Activated T-helper 2 cell treated with anti-CD3 and anti-CD28 coated beads, Interferon-gamma antibody, Interleukin-2, Interleukin-4, amounts not matched to agents 10 μg/mL and 5 μg/mL and 100 μg/mL, durations not matched to agents 14 hours and 24 hours and 36 hours (primary cell): ENCODE measurements at regions not wholly inside any gene's neighbourhood (a gene's known extent, or its start where the extent isn't known, plus 50 kb on each side); places are given as distances from the start of the nearest gene placed in this dataset.

Source experiments
- DNase-seq: peaks from one replicate; pipeline ENCODE4 v3.0.0; 2021; ENCODE audit warnings: low spot score
- H3K27ac Mint-ChIP-seq: one replicate; pipeline ENCODE4 v1.8.0; 2021; ENCODE audit warnings: mixed read lengths
- H3K27me3 Mint-ChIP-seq: one replicate; pipeline ENCODE4 v1.8.0; 2021; ENCODE audit warnings: low read depth, mixed read lengths
- H3K36me3 Mint-ChIP-seq: one replicate; pipeline ENCODE4 v1.8.0; 2021; ENCODE audit warnings: low read depth, mixed read lengths
- H3K4me1 Mint-ChIP-seq: one replicate; pipeline ENCODE4 v1.8.0; 2021; ENCODE audit warnings: low read depth, mixed read lengths
- H3K4me3 Mint-ChIP-seq: one replicate; pipeline ENCODE4 v1.8.0; 2021; ENCODE audit warnings: low read depth, mild to moderate bottlenecking, moderate library complexity, mixed read lengths
- H3K9me3 Mint-ChIP-seq: one replicate; pipeline ENCODE4 v1.8.0; 2021; ENCODE audit warnings: mixed read lengths
- intact Hi-C: fragments of 100-400 bp; cut with micrococcal nuclease; formaldehyde crosslinking; loops from one replicate; pipeline ENCODE4 v1.15.1; 2023

- DNase-seq, result no peak
- Mint-ChIP-seq H3K27me3 (no peaks in the 10 kb centered on the region), H3K4me3 (no peak overlapping the region), H3K27ac (no peak overlapping the region), H3K36me3 (no peaks in the 10 kb centered on the region), H3K9me3 (no peaks in the 10 kb centered on the region), H3K4me1 (no peaks in the 10 kb centered on the region)
- intact Hi-C loops, result no loop called here
Measured at GRCh38 chr4:165597581-165598480, 219.0 kb downstream of the CPE start.

DNA sequence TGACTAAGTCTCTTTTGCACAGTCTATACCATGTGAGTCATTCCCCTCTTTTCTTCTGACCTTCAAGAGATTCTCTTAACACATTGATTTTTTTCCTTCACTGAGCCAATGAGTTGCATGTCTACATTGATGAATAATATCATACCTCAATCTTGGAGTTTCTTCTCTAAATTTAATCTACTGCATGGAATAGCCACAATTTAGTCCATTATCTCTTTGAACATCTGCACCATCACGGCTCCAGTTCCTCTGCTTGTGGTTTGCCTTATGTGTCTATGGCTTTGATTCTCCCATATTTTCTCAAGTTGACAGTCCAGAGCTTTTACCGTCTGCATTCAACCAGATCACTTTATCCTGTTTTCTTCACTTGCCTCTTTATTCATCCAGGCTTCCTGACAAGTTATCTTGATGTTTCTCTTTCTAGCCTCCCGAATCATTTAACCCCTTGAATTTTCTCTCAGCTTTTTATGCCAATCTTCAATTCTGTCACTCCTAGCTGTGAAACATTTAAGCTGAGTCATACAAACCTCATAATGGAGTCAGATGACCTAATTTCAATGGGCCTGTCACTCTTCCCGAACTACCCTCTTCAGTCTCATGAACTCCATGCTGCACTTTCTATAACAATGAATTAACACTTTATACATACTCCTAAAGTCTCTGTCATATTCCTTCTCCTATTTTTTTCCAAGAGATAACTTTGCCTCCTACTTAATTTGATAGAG is 222.3 kb downstream of the CPE start:
- Mint-ChIP-seq H3K36me3 (no peaks in the 10 kb centered on the region), H3K9me3 (no peaks in the 10 kb centered on the region), H3K4me1 (no peaks in the 10 kb centered on the region), H3K27me3 (peaks cover 3% of the 10 kb centered on the region), H3K27ac (no peak overlapping the region), H3K4me3 (no peak overlapping the region)
- DNase-seq, result no peak
- intact Hi-C loops, result no loop called here

GRCh38 chr4:165602621-165603020 is 223.8 kb downstream of the CPE start:
- H3K27me3 Mint-ChIP-seq, result peaks cover 3% of the 10 kb centered on the region
- intact Hi-C loops, result no loop called here
- no peaks in the 10 kb centered on the region for H3K4me1 Mint-ChIP-seq
- no peak for DNase-seq
- no peak overlapping the region for H3K27ac Mint-ChIP-seq
- no peaks in the 10 kb centered on the region for H3K36me3 Mint-ChIP-seq
- H3K9me3 Mint-ChIP-seq, result no peaks in the 10 kb centered on the region
- no peak overlapping the region for H3K4me3 Mint-ChIP-seq

DNA sequence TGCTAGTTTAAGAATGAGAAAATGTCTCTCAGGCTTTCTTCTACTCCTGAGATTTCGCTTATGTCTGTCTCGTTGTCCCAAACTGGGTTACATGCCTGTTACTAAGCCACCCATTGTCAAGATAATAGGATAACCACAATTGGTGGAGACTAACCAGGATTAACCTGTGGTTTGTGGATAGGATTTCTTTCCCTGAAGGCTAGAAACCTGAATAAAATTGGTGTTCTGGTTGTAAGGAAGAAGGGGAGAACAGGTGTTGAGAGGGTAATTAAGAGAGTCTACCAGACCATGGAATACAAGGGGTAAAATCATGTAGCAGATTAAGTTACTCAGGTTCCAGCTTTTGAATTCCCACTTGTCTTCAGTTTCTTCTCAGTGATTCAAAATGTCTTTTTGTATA is 225.4 kb downstream of the CPE start:
- DNase-seq, result no peak
- Mint-ChIP-seq H3K4me3 (no peak overlapping the region), H3K36me3 (no peaks in the 10 kb centered on the region), H3K27ac (no peak overlapping the region), H3K9me3 (no peaks in the 10 kb centered on the region), H3K27me3 (peaks cover 3% of the 10 kb centered on the region), H3K4me1 (no peaks in the 10 kb centered on the region)
- intact Hi-C loops, result no loop called here

DNA sequence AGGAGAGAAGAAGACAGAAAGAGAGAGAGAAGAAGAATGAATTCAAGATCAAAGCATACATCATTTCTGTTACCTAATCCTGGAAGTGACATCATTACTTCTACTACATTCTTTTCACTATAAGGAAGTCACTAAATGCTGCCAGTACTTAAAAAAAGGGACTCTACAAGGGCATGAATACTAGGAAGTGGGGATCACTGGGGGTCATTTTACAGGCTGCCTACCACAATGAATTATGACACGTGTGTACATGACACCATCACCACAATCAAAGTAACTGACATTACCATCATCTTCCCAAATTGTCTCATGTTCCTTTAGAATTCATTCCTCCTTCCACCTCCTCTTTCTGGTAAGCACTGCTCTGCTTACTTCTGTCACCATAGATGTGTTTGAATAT is 227.0 kb downstream of the CPE start:
- no peaks in the 10 kb centered on the region for H3K36me3 Mint-ChIP-seq
- H3K4me3 Mint-ChIP-seq, result no peak overlapping the region
- H3K27me3 Mint-ChIP-seq, result peaks cover 3% of the 10 kb centered on the region
- no peaks in the 10 kb centered on the region for H3K9me3 Mint-ChIP-seq
- intact Hi-C loops, result no loop called here
- H3K27ac Mint-ChIP-seq, result no peak overlapping the region
- DNase-seq, result no peak
- H3K4me1 Mint-ChIP-seq, result peaks cover under 1% of the 10 kb centered on the region

DNA sequence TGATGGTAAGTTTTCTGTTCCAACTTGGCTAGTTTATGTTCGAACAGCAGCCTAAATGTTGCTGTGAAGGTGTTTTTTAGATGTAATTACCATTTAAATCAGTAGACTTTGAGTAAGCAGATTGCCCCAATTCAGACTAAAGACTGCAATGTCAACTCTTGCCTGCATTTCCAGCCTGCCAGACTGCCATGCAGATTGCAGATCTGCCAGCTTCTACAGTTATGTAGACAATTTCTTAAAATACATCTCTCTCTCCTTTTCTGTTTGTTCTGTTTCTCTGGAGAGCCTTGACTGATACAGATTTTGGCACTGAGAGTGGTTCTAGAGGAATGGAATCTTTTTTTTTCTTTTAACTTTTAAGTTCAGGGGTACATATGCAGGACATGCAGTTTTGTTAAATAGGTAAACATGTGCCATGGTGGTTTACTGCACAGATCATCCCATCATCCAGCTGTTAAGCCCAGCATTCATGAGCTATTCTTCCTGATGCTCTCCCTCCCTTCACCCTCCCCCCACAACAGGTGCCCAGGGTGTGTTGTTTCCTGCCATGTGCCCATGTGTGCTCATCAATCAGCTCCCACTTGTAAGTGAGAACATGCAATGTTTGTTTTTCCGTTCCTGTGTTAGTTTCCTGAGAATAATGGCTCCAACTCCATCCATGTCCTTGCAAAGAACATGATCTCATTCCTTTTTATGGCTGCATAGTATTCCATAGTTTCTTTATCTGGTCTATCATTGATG is 227.8 kb downstream of the CPE start:
- no peak for DNase-seq
- peaks cover 3% of the 10 kb centered on the region for H3K27me3 Mint-ChIP-seq
- intact Hi-C loops, result no loop called here
- no peaks in the 10 kb centered on the region for H3K9me3 Mint-ChIP-seq
- H3K4me1 Mint-ChIP-seq, result peaks cover 6% of the 10 kb centered on the region
- no peaks in the 10 kb centered on the region for H3K36me3 Mint-ChIP-seq
- H3K4me3 Mint-ChIP-seq, result no peak overlapping the region
- H3K27ac Mint-ChIP-seq, result no peak overlapping the region

DNA sequence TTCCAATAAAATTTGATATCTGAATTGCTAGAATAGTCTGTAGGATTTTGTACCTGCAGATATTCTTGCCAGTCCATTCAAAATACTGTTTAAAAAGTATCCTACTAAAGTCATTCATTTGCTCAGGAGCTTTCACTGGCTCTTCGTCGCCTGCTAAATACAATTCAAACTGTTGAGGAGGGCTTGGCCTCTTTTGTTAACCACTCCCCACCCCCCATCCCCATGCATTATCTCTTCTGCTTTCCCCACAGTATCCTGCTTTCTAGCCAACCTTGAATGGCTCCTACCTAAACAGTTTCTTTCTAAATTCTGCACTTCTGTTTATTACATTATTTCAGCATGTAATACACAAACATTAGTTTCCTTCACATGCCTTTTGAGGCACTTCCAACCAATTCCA is 230.8 kb downstream of the CPE start:
- Mint-ChIP-seq H3K27me3 (peaks cover 3% of the 10 kb centered on the region), H3K27ac (no peak overlapping the region), H3K4me3 (no peak overlapping the region), H3K4me1 (peaks cover 12% of the 10 kb centered on the region), H3K9me3 (no peaks in the 10 kb centered on the region), H3K36me3 (no peaks in the 10 kb centered on the region)
- intact Hi-C loops, result loop anchor here (5.0 kb wide), 1 partner anchor 67 kb away; no protein-coding TSS in a partner anchor
- no peak for DNase-seq

- H3K4me3 Mint-ChIP-seq, result no peak overlapping the region
- H3K36me3 Mint-ChIP-seq, result no peaks in the 10 kb centered on the region
- no peak overlapping the region for H3K27ac Mint-ChIP-seq
- DNase-seq, result no peak
- intact Hi-C loops, result loop anchor here (5.0 kb wide), 1 partner anchor 69 kb away; no protein-coding TSS in a partner anchor
- no peaks in the 10 kb centered on the region for H3K9me3 Mint-ChIP-seq
- H3K4me1 Mint-ChIP-seq, result peaks cover 12% of the 10 kb centered on the region
- no peaks in the 10 kb centered on the region for H3K27me3 Mint-ChIP-seq
Measured at GRCh38 chr4:165610679-165611437, 232.1 kb downstream of the CPE start.

- H3K4me3 Mint-ChIP-seq, result no peak overlapping the region
- H3K4me1 Mint-ChIP-seq, result peaks cover 12% of the 10 kb centered on the region
- H3K9me3 Mint-ChIP-seq, result no peaks in the 10 kb centered on the region
- H3K27me3 Mint-ChIP-seq, result no peaks in the 10 kb centered on the region
- no peak overlapping the region for H3K27ac Mint-ChIP-seq
- peak; percentile 11 for DNase-seq
- H3K36me3 Mint-ChIP-seq, result no peaks in the 10 kb centered on the region
- intact Hi-C loops, result loop anchor here (1.0 to 5.0 kb wide), 2 partner anchors 42 to 71 kb away; no protein-coding TSS in a partner anchor
Measured at GRCh38 chr4:165612936-165613335, 234.1 kb downstream of the CPE start.

- H3K4me1 Mint-ChIP-seq, result peaks cover 12% of the 10 kb centered on the region
- no peak overlapping the region for H3K4me3 Mint-ChIP-seq
- no peaks in the 10 kb centered on the region for H3K27me3 Mint-ChIP-seq
- H3K36me3 Mint-ChIP-seq, result no peaks in the 10 kb centered on the region
- no peak for DNase-seq
- peak overlapping the region; percentile 17 for H3K27ac Mint-ChIP-seq
- intact Hi-C loops, result loop anchor here (1.0 to 5.0 kb wide), 2 partner anchors 42 to 71 kb away; no protein-coding TSS in a partner anchor
- peaks cover 5% of the 10 kb centered on the region for H3K9me3 Mint-ChIP-seq
Measured at GRCh38 chr4:165613581-165613980, 234.8 kb downstream of the CPE start.

GRCh38 chr4:165620913-165621312 is 242.1 kb downstream of the CPE start:
- Mint-ChIP-seq H3K27me3 (peaks cover 2% of the 10 kb centered on the region), H3K4me1 (peaks cover 3% of the 10 kb centered on the region), H3K27ac (no peak overlapping the region), H3K4me3 (no peak overlapping the region), H3K36me3 (no peaks in the 10 kb centered on the region), H3K9me3 (peaks cover 13% of the 10 kb centered on the region)
- intact Hi-C loops, result no loop called here
- no peak for DNase-seq

GRCh38 chr4:165621983-165622382 is 243.2 kb downstream of the CPE start:
- Mint-ChIP-seq H3K36me3 (no peaks in the 10 kb centered on the region), H3K4me3 (no peak overlapping the region), H3K4me1 (peaks cover 3% of the 10 kb centered on the region), H3K27me3 (peaks cover 2% of the 10 kb centered on the region), H3K9me3 (peaks cover 13% of the 10 kb centered on the region), H3K27ac (no peak overlapping the region)
- intact Hi-C loops, result no loop called here
- DNase-seq, result no peak
